ENCODE measurements at regions not wholly inside any gene's neighbourhood (a gene's known extent, or its start where the extent isn't known, plus 50 kb on each side); places are given as distances from the start of the nearest gene placed in this dataset.
"Not testable (repeated sequence)": the region's sequence is repeated elsewhere in the genome, so short reads cannot be mapped to it uniquely, and the experiment has no call there.

DNA sequence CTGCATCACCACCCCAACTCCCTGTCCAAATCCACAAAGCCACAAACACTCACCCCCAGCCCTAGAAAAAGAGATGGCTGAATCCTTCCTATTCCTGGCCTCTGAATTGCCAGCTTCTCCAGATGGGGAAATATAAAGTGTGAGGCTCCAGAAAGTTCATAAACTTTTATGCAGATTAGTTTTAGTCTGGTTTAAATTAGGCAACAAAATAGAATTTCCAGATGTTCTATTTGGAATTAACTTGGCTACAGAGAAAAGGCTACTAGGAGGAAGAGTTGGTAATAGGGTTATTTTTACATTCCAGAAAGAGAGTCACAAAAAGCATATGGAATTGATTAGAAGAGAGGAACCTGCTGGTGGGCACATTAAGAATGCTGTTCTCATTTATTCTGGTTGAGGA lies 56.0 kb downstream of the EN1 start:
- DNase-seq (ENCODE audit: low spot score) = peak; percentile 40

DNA sequence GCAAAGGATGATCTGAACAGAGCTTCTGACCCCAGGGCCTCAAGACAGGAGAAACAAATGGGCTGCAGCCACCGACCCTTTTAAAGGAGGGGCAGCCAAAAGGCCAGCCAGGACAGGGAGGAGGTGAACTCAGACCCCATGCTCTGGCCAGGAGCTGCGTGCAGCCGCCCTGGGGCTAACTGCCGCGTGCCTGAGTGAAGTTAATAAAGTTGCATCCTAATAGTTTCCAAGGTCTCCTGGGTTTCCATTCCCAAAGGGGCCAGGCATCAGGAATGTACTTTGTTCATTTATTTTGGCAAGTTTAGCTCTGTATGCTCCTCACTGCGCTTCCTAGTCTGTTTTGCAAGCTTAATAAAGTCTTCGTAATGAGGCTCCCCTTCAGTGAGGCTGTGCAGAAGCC lies 60.7 kb downstream of the EN1 start:
- no peak for DNase-seq (ENCODE audit: low spot score)

DNA sequence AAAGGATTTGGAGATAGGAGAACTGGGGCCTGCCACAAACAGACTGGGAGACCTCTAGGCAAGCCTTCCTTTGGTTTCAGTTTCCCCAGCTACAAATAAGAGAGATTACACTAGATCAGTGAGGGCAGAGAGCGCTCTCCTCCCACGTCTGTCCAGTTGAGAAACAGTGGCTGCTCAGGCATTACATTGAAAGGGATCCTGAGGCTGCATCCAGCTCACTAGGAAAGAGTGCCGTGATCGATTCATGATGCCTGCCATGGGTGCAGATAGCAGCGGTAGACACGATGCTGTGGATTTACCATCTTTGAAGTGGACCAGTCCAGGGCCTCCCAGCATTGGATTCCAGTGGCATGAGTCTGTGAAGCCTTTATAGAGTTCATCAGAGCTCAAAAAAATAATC lies 62.6 kb downstream of the EN1 start:
- DNase-seq (ENCODE audit: low spot score) = no peak

DNA sequence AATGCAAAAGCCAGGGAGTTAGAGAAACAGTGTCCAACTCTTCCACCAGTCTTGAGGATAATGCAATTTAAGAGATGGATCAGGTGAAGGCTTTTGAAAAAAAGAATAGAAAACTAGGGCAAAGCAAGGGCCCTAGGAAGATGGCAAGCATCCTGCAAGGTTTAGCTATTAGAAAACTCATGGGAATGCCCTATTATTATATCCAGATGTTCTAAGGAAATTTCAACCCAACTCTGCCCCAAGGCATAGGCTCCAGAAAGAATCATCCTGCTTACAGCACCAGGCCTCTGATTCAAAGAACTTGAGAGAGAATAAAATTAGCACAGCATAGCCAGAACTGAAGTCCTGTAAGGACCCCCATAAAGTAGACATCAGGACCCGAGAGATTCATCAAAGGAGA lies 68.1 kb downstream of the EN1 start:
- peak; percentile 36 for DNase-seq (ENCODE audit: low spot score)

DNA sequence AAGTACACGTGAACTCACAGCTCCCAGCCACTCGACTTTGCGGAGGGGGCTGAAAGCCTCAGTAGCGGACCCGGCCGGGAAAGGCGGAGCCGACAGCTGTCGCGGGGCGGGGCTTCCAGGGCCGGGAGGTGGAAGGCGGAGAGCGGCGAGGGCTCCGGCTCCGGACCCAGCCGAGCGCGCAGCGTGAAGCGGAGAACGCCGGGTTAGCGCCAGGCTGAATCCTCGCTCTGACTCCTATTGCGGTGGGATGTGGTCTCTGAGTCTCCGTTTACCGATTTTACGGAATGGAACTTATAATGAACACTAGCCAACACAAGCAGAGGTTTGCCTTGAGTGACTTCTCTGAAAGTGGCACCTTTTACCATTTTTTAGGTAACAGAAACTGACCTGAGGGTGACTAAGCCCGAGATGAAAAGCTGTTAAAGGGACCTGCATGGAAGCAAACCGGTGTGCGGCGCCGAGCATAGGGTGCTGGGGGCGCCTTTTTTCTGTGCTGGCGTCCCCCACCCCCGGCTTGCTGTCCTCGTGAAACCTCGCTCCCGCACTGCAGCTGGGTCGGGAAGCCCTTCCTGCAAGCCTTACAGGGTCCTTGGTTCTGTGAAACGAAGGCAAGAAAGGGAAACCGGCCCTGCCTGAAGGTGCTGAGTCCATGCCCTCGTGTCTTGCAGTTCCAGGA lies 72.9 kb downstream of the EN1 start:
- peak; percentile 93 for DNase-seq (ENCODE audit: low spot score)

DNA sequence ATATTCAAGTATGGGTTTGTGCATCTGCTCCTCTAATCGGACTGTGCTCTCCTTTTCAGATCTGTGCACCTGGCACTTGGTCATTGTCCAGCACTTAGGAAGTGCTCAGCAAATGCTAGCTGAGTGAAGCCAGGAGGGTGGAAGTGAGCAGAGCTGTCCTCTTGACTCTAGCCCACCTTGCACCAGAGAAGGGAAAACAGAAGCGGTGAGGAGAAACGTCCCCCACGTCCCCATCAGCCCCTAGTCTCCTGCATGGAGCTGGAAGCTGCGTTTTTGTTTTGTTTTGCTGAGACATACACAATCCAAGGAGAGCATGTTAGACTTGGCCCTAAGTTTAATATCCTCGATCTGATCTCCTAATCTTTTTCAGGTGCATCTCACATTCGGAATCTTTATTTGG lies 73.6 kb downstream of the EN1 start:
- DNase-seq (ENCODE audit: low spot score) = no peak

DNA sequence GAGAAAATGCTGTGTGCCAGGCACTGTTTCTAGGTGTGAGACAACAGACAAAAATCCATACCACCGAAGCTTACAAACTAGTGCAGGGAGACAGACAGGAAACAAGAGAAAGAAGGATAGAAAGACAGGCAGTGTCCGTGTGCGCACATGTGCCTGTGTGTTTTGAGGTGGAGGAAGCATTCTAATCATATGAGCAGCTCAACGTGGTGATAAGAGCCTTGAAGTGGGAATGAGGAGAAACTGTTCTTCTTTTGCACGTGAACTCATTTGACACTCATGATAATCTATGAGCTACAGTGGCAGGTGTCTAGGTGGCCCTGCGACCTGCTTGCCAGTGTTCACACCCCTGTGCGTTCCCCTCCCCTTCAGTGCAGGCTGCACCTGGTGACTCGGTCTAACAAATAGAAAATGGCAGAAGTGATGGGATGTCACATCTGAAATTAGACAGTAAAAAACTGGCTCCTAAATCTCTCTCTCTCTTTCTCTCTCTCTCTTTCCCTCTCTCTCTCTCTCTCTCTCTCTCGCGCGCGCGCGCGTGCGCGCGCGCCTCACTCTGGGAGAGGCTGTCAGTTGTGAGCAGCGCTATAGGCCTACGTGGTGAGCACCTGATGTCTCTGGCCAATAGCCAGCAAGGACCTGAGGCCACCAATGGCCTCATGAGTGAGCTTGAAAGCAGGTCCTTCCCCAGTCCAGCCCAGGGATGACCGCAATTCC lies 74.8 kb downstream of the EN1 start:
- no peak for DNase-seq (ENCODE audit: low spot score)

DNA sequence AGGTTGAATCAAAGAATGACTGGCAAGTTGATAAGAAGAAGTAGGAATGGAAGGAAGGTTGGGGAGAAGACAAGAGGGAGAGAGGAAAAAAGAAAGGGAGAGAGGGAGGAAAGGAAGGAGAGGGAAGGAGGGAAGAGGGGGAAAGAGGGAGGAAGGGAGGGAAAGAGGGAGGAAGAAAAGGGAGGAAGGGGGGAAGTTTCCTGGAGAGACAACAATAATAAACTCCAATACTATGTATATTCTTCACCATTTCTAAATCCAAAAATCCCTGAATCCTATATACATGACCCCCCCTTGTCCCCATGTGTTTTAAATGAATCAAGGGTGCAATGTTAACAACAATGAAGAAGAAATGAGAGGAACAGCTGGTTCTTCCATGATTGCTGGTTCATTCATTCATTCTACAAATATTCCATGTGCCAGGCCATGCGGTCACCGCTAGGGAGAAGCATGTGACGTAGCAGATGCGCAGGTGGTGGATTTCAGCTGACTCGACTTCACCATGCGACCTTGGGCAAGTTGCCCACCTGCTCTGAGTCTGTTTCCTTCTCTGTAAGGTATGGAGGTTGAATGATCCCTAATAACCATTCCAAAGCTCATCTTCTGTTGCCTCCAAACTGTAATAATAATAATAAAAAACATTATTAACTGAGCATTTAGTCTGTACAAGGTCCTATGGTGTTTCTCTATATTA lies 77.6 kb downstream of the EN1 start:
- no peak for DNase-seq (ENCODE audit: low spot score)

DNA sequence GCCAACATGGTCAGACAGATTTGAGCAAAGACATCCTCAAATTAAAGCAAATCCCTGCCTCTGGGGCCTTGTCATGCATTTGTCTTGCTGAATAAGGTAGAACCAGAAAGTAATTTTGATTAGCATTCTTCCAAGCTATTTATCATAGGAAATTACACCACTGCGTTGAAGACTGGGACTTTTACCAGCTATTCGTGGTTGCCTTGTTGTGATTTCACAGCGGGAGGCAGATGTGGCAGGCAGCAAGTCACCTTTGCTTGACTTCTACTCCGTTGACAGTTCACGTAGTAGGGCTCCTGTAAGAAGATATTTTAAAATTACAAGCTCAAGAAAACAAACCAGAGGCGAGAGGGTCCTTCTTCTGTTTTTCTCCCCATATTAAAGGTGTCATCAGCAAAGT lies 80.6 kb downstream of the EN1 start:
- DNase-seq (ENCODE audit: low spot score) = no peak

DNA sequence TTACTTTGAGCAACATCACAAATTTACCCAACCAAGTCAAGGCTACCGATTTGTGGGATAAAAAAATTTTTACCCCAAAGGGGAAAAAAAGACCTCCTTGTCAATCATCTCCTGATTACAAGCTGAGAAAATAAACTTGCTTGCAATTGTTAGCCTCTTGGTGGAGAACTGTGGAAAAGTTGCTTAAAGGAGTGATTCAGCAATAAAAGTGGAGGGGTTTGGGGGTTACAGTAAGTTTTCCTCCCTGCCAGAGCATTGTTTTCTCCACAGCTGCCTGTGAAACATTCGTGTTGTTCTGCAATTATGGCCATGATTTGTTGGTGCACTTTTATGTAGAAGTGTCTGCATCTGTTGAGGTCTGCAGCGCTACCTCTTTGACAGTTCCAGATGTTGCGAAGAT lies 82.6 kb downstream of the EN1 start:
- no peak for DNase-seq (ENCODE audit: low spot score)

DNA sequence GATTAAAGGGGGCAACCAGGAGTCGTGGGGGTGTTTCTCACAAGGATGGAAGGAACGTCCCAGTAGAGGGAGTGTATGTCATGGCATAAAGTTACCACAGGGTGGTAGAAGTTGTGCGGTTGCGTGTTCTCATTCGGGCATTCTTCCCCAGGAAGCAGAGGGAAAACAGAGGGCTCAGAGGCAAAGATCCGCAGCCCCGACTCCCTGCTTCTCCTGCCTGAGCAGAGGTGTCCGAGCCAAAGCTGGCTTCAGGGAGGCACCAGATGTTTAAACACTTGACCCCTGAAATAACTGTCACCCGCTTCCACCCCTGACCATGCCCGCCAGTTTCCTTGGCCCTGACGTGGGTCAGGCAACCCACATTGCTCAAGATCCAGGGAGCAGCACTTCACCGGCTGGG lies 83.7 kb downstream of the EN1 start:
- peak; percentile 91 for DNase-seq (ENCODE audit: low spot score)

DNA sequence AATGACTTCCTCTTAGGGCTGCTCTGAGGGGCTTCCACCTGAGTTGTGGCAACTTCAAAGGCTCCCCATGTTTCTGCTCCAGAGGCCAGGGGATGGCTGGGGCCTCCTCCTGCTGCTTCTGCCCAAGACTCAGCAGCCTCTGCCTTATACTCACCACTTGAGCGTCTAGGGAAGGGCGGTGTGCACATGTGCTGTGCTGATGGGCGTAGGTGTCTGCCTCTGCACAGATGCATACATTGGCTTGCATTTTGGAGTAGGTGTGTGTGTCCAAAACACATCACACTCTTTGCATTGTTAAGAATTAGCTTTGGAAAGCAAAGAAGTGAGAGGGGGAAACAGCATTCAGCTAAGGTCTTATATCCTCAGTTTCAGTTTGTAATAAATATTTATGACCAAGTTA lies 85.2 kb downstream of the EN1 start:
- no peak for DNase-seq (ENCODE audit: low spot score)

DNA sequence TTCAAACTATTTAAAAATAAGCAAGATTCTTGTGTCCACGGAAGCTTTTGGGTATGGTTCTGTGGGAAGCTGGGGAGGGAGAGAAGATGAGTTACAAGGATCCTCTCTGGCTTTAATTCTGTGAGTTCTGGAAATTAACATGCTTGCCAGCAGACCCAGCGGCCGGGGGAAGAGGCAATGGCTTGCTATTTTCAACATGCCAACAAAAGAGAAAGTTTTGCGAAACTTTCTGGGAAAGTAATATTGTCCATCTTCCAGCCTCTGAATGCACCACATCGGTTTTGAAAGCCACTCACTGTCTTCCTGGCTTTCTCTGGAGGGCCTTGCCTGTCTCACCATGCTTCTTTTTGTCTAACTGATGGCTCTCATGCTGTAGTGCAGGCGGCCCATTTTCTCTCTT lies 85.7 kb downstream of the EN1 start:
- DNase-seq (ENCODE audit: low spot score) = no peak

DNA sequence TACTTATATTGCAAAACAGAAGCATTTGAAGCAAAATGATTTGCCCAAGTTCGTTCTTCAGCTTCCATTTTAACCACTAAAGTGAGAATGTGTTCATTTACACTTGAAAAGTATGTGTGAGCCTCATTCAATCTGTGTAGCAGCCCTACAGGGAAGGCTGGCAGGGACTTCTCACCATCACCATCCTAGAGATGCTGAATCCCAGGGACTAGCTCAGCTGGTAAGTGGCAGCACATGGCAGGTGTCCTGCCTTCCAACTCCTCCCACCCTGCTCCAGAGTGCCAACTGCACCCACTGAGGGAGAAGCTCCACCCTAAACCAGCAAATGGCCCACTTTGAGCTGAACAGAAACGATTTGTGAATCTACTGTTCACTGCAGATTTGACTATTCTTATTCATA lies 91.5 kb downstream of the EN1 start:
- no peak for DNase-seq (ENCODE audit: low spot score)

DNA sequence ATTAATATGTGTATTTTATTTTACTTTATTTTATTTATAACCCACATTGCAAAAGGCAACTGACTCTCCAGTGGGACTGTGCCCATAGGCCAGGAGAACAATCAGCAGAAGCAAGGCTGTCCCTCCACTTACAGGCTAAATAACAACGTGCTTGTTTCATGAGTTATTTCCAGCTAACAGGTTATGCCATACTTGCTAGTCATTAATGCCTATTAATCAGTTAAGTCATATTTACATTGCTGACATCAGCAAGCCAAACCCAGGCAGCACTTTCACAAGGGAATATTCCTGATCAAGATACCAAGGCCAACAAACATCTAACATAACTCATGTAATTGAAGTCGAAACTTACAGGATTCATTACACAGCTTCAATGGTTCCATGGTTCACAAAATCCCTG lies 92.1 kb downstream of the EN1 start:
- DNase-seq (ENCODE audit: low spot score) = no peak

DNA sequence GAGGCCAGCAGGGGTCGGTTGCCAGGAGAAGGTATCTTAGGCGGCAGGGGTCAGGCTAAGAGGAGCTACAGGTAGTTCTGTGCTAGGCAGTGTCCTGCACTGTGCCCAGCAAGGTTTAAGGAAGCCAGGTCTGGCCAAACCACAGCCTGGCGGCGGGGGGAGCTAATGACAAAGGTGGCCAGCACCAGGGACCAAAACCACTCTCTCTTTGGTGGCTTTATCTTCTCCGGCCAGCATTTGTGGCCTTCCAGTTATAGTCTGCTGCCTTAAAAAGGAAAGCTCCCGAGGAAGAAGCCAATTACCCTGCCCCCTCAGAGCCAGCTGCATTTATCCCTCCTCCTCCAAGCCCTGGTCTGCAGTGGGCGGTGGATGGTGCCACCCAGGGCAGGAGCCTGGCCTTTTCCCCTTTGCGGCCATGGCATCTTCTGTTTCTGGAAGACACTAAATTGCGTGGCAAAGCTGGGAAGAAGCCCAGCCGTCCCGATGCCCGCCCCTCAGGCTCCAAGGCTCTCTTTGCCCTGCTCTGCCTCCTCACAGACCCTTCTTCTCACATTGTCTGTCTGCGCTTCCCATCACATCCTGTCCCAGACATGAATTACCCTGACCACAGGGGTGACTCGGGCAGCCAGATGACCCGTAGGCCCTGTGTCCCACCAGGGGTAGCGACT lies 94.6 kb downstream of the EN1 start:
- DNase-seq (ENCODE audit: low spot score) = no peak

DNA sequence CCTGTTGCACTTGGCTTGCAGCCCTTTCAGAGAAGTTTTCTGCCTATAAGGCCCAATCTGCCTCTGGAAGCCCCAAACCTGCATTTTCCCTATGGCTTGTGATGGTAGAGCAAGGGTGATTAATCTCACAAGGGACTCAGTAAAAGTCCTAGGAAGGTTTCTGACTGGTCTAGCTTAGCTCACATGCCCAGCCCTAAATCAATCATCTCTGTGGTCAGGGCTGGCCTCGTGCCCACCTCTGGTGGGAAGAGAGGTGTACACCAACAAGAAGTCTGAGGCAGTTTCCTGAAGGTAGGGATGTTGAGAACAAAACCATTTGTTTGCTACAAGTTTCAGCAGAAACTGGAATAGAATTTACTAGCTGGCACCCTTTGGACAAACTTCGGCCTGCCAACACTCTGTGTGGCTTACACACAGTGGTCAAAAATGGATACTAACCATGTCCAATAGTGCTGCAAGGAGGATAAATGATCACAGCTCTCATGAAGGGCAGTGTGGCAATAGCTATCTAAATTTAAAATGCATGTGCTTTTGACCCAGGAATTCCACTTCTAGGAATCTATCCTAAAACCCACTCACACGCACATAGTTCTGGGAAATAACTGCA lies 96.4 kb downstream of the EN1 start:
- peak; percentile 61 for DNase-seq (ENCODE audit: low spot score)

DNA sequence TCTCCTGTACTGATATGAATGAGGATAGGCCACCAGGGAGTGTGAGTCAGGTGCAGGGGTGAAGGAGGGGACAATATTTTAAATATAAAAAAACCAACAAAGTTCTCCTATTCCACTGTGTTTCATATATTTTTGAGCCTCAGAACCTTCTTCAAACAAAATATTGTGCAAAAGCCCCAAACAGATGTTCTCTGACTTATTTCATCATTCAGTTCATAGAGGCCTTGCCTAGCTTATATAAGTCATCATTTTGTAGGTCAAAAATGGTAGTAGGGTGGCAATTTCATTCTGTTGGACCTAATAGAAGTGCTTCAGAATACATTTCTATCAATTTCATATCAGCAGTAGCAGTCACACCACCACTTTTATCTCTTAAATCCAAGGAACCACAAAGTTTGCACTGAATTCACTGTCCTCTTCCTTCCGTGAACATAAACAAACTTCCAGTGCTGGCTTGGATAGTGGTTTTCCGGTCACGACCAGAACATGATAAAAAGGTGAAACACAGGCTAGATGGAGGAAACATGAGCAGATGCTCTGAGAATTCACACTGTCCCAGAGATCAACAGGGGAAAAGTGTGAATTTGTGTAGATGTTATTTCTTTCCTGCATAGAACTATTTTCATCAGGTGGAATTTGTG lies 99.1 kb downstream of the EN1 start:
- DNase-seq (ENCODE audit: low spot score) = no peak

DNA sequence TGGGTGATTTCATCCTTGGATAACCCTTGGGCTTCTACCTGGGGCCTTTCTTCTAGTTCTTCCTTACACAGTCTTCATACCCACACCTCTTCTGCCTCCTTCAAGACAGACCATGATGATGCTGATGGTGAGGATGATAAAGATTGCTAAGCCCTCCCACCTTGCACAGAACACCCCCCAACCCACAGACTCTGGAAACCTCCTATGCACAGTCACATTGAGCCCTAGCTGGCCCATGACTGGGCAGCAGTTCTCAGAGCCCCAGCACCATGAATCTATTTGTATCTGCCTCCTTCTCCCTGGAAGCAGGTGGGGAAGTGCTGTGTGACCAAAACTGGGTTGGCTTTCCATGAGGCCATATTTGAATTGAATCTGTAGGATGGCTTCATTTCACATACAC lies 99.8 kb downstream of the EN1 start:
- no peak for DNase-seq (ENCODE audit: low spot score)

DNA sequence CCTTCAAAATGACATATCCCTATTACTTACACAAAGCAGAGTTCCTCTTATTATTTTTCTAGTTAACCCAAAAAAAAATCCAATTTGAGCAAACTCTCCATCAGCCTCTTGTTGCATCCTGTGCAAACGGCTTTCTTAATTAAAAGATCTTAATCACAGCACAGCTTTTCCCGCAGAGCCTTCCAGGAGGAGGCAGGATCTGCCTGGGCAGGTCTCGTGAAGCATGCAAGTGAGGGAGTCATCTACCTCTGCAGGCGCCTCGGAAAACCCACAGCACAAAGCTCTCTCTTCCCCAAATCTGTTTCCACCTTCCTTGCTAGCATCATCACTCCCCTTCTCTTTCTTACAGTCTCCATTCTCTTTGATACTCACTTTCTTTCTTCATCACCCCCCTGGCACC lies 100.4 kb downstream of the EN1 start:
- no peak for DNase-seq (ENCODE audit: low spot score)

DNA sequence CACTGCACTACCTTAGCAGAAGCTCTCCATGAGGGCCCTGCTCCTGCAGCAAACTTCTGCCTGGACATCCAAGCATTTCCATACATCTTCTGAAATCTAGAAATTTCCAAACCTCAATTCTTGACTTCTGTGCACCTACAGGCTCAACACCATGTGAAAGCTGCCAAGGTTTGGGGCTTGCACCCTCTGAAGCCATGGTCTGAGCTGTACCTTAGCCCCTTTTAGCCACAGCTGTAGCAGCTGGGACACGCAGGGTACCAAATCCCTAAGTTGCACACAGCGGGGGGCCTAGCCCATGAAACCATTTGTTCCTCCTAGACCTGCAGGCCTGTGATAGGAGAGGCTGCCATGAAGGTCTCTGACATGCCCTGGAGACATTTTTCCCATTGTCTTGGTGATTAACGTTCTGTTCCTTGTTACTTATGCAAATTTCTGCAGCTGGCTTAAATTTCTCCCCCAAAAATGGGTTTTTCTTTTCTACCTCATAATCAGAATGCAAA lies 102.7 kb downstream of the EN1 start:
- not testable (repeated sequence) for DNase-seq (ENCODE audit: low spot score)
